ENCODE measurements at regions not wholly inside any gene's neighbourhood (a gene's known extent, or its start where the extent isn't known, plus 50 kb on each side); places are given as distances from the start of the nearest gene placed in this dataset.

- H3K9me2 ChIP-seq (replicated peaks; ENCODE audit: insufficient read depth, low read length), result no peaks in the 10 kb centered on the region
- no peak for DNase-seq
- H3K9ac ChIP-seq (ENCODE audit: low read length), result no peak overlapping the region
Observed at GRCh38 chr12:85441741-85442140, 161.7 kb downstream of the ALX1 start.

GRCh38 chr12:85445060-85445938 lies 165.3 kb downstream of the ALX1 start:
- H3K27ac ChIP-seq (ENCODE audit: low read length), result no peak overlapping the region
- H3K36me3 ChIP-seq (replicated peaks; ENCODE audit: insufficient read depth, low read length), result no peaks in the 10 kb centered on the region
- TF ChIP-seq EZH2 (optimal IDR thresholded peaks at IDR 0.05; ENCODE audit: low read depth, low read length), result no peak
- no peak for TF ChIP-seq CTCF (IDR thresholded peaks at IDR 0.05; ENCODE audit: low read length)
- TF ChIP-seq EZH2phosphoT487 (IDR thresholded peaks at IDR 0.05; ENCODE audit: low read length), result no peak
- H3K9ac ChIP-seq (ENCODE audit: low read length), result no peak overlapping the region
- H3K4me3 ChIP-seq (ENCODE audit: low read length), result no peak overlapping the region
- no peak for DNase-seq
- no peak overlapping the region for H2AFZ ChIP-seq (ENCODE audit: low read length)
- H4K20me1 ChIP-seq (ENCODE audit: insufficient read depth, low read length), result no peaks in the 10 kb centered on the region
- H3K4me2 ChIP-seq (ENCODE audit: low read depth, low read length), result no peak overlapping the region
- no peaks in the 10 kb centered on the region for H3K27me3 ChIP-seq (replicated peaks; ENCODE audit: insufficient read depth, low read length)
- H3K79me2 ChIP-seq (ENCODE audit: low read length), result no peaks in the 10 kb centered on the region
- no peaks in the 10 kb centered on the region for H3K9me2 ChIP-seq (replicated peaks; ENCODE audit: insufficient read depth, low read length)
- no peaks in the 10 kb centered on the region for H3K9me3 ChIP-seq (replicated peaks; ENCODE audit: insufficient read depth, low read length)
- H3F3A ChIP-seq (ENCODE audit: insufficient read depth, low read length), result no peaks in the 10 kb centered on the region
- H3K4me1 ChIP-seq (ENCODE audit: low read length), result no peaks in the 10 kb centered on the region

More at GRCh38 chr12:85441741-85442140, 161.7 kb downstream of the ALX1 start:
- Histone ChIP-seq H3F3A (ENCODE audit: insufficient read depth, low read length) (no peaks in the 10 kb centered on the region), H3K9me3 (replicated peaks; ENCODE audit: insufficient read depth, low read length) (no peaks in the 10 kb centered on the region), H3K4me3 (ENCODE audit: low read length) (no peak overlapping the region), H3K27ac (ENCODE audit: low read length) (no peak overlapping the region), H3K36me3 (replicated peaks; ENCODE audit: insufficient read depth, low read length) (no peaks in the 10 kb centered on the region), H3K4me2 (ENCODE audit: low read depth, low read length) (no peak overlapping the region), H3K79me2 (ENCODE audit: low read length) (no peaks in the 10 kb centered on the region), H3K27me3 (replicated peaks; ENCODE audit: insufficient read depth, low read length) (no peaks in the 10 kb centered on the region), H2AFZ (ENCODE audit: low read length) (no peak overlapping the region), H3K4me1 (ENCODE audit: low read length) (no peaks in the 10 kb centered on the region), H4K20me1 (ENCODE audit: insufficient read depth, low read length) (no peaks in the 10 kb centered on the region)
- no peak for TF ChIP-seq EZH2phosphoT487 (IDR thresholded peaks at IDR 0.05; ENCODE audit: low read length)
- peak; percentile 16 for TF ChIP-seq CTCF (IDR thresholded peaks at IDR 0.05; ENCODE audit: low read length)

- H3K27me3 ChIP-seq (replicated peaks; ENCODE audit: insufficient read depth, low read length), result no peaks in the 10 kb centered on the region
- H3K79me2 ChIP-seq (ENCODE audit: low read length), result no peaks in the 10 kb centered on the region
- no peaks in the 10 kb centered on the region for H3K9me2 ChIP-seq (replicated peaks; ENCODE audit: insufficient read depth, low read length)
- H3F3A ChIP-seq (ENCODE audit: insufficient read depth, low read length), result no peaks in the 10 kb centered on the region
- H3K36me3 ChIP-seq (replicated peaks; ENCODE audit: insufficient read depth, low read length), result no peaks in the 10 kb centered on the region
- H3K4me3 ChIP-seq (ENCODE audit: low read length), result no peak overlapping the region
- TF ChIP-seq CTCF (IDR thresholded peaks at IDR 0.05; ENCODE audit: low read length), result no peak
- no peak for TF ChIP-seq EZH2 (optimal IDR thresholded peaks at IDR 0.05; ENCODE audit: low read depth, low read length)
- no peak for TF ChIP-seq EZH2phosphoT487 (IDR thresholded peaks at IDR 0.05; ENCODE audit: low read length)
- no peak overlapping the region for H3K27ac ChIP-seq (ENCODE audit: low read length)
- H4K20me1 ChIP-seq (ENCODE audit: insufficient read depth, low read length), result no peaks in the 10 kb centered on the region
- no peaks in the 10 kb centered on the region for H3K4me1 ChIP-seq (ENCODE audit: low read length)
- no peak overlapping the region for H3K9ac ChIP-seq (ENCODE audit: low read length)
- DNase-seq, result no peak
- no peak overlapping the region for H2AFZ ChIP-seq (ENCODE audit: low read length)
- H3K4me2 ChIP-seq (ENCODE audit: low read depth, low read length), result no peak overlapping the region
- H3K9me3 ChIP-seq (replicated peaks; ENCODE audit: insufficient read depth, low read length), result no peaks in the 10 kb centered on the region
Observed at GRCh38 chr12:85448031-85448430, 168.0 kb downstream of the ALX1 start.
